ENCODE measurements at regions not wholly inside any gene's neighbourhood (a gene's known extent, or its start where the extent isn't known, plus 50 kb on each side); places are given as distances from the start of the nearest gene placed in this dataset.

- Histone ChIP-seq H3K4me3 (ENCODE audit: low read length) (no peak overlapping the region), H3K9me3 (ENCODE audit: control insufficient read depth in 2 of 3, low read length in 3 of 3) (no peaks in the 10 kb centered on the region), H3K27ac (ENCODE audit: low read depth, low read length) (no peak overlapping the region), H3K4me1 (ENCODE audit: control insufficient read depth in 2 of 2, insufficient read depth in 2 of 2, low read length in 2 of 2) (no peaks in the 10 kb centered on the region), H3K27me3 (ENCODE audit: control insufficient read depth in 2 of 2, insufficient read depth in 2 of 2, low read length in 2 of 2) (no peaks in the 10 kb centered on the region), H3K36me3 (ENCODE audit: control insufficient read depth in 2 of 3, insufficient read depth in 3 of 3, low read length in 3 of 3) (no peaks in the 10 kb centered on the region)
- no peak overlapping the region for H3K4me3 Mint-ChIP-seq
- intact Hi-C loops (cut with micrococcal nuclease): no loop called here
- DNase-seq (no peak), ATAC-seq (no peak)
- ChIA-PET CTCF (no interaction called here), POLR2A (no interaction called here)
- peaks cover 3 to 19% (median 9%) of the 10 kb centered on the region in 11 donors for H3K9me3 Mint-ChIP-seq
- peaks cover 0 to 5% (median 0%) of the 10 kb centered on the region in 5 donors for H3K27me3 Mint-ChIP-seq
- no peaks in the 10 kb centered on the region for H3K36me3 Mint-ChIP-seq
- H3K27ac Mint-ChIP-seq: no peak overlapping the region
- H3K4me1 Mint-ChIP-seq: no peaks in the 10 kb centered on the region
Measured at GRCh38 chr9:118583414-118583813, 785.8 kb downstream of the BRINP1 start.

- CTCF ChIA-PET: no interaction called here
- H3K27ac ChIP-seq (ENCODE audit: low read depth, low read length): no peak overlapping the region
- Mint-ChIP-seq H3K9me3 (peaks cover 3 to 19% (median 9%) of the 10 kb centered on the region in 11 donors), H3K27me3 (peaks cover 0 to 5% (median 0%) of the 10 kb centered on the region in 5 donors), H3K27ac (no peak overlapping the region), H3K36me3 (no peaks in the 10 kb centered on the region), H3K4me3 (no peak overlapping the region), H3K4me1 (no peaks in the 10 kb centered on the region)
- no peaks in the 10 kb centered on the region for H3K36me3 ChIP-seq (ENCODE audit: control insufficient read depth in 2 of 3, insufficient read depth in 3 of 3, low read length in 3 of 3)
- DNase-seq (no peak), ATAC-seq (no peak)
- POLR2A ChIA-PET: no interaction called here
- H3K9me3 ChIP-seq (ENCODE audit: control insufficient read depth in 2 of 3, low read length in 3 of 3): no peaks in the 10 kb centered on the region
- H3K4me3 ChIP-seq (ENCODE audit: low read length): no peak overlapping the region
- no peaks in the 10 kb centered on the region for H3K4me1 ChIP-seq (ENCODE audit: control insufficient read depth in 2 of 2, insufficient read depth in 2 of 2, low read length in 2 of 2)
- no peaks in the 10 kb centered on the region for H3K27me3 ChIP-seq (ENCODE audit: control insufficient read depth in 2 of 2, insufficient read depth in 2 of 2, low read length in 2 of 2)
- intact Hi-C loops (cut with micrococcal nuclease): no loop called here
Measured at GRCh38 chr9:118586978-118587377, 782.3 kb downstream of the BRINP1 start.

GRCh38 chr9:118594428-118594827 lies 774.8 kb downstream of the BRINP1 start:
- H3K27me3 ChIP-seq (ENCODE audit: control insufficient read depth in 2 of 2, insufficient read depth in 2 of 2, low read length in 2 of 2): no peaks in the 10 kb centered on the region
- H3K9me3 ChIP-seq (ENCODE audit: control insufficient read depth in 2 of 3, low read length in 3 of 3): no peaks in the 10 kb centered on the region
- H3K4me1 Mint-ChIP-seq: no peaks in the 10 kb centered on the region
- no peak overlapping the region for H3K27ac ChIP-seq (ENCODE audit: low read depth, low read length)
- intact Hi-C loops (cut with micrococcal nuclease): no loop called here
- no peaks in the 10 kb centered on the region for H3K36me3 ChIP-seq (ENCODE audit: control insufficient read depth in 2 of 3, insufficient read depth in 3 of 3, low read length in 3 of 3)
- no peak overlapping the region for H3K27ac Mint-ChIP-seq
- H3K4me3 Mint-ChIP-seq: no peak overlapping the region
- H3K27me3 Mint-ChIP-seq: no peaks in the 10 kb centered on the region
- H3K4me3 ChIP-seq (ENCODE audit: low read length): no peak overlapping the region
- ATAC-seq: no peak
- no peaks in the 10 kb centered on the region for H3K4me1 ChIP-seq (ENCODE audit: control insufficient read depth in 2 of 2, insufficient read depth in 2 of 2, low read length in 2 of 2)
- POLR2A ChIA-PET: no interaction called here
- CTCF ChIA-PET: no interaction called here
- peaks cover 0 to 19% (median 3%) of the 10 kb centered on the region in 11 donors for H3K9me3 Mint-ChIP-seq
- H3K36me3 Mint-ChIP-seq: no peaks in the 10 kb centered on the region
- DNase-seq: no peak

- Mint-ChIP-seq H3K36me3 (no peaks in the 10 kb centered on the region), H3K27ac (no peak overlapping the region), H3K27me3 (no peaks in the 10 kb centered on the region), H3K4me1 (no peaks in the 10 kb centered on the region), H3K4me3 (no peak overlapping the region), H3K9me3 (peaks cover 0 to 19% (median 4%) of the 10 kb centered on the region in 11 donors)
- intact Hi-C loops (cut with micrococcal nuclease): no loop called here
- ChIA-PET CTCF (no interaction called here), POLR2A (no interaction called here)
- H3K36me3 ChIP-seq (ENCODE audit: control insufficient read depth in 2 of 3, insufficient read depth in 3 of 3, low read length in 3 of 3): no peaks in the 10 kb centered on the region
- no peak overlapping the region for H3K27ac ChIP-seq (ENCODE audit: low read depth, low read length)
- H3K27me3 ChIP-seq (ENCODE audit: control insufficient read depth in 2 of 2, insufficient read depth in 2 of 2, low read length in 2 of 2): no peaks in the 10 kb centered on the region
- H3K9me3 ChIP-seq (ENCODE audit: control insufficient read depth in 2 of 3, low read length in 3 of 3): no peaks in the 10 kb centered on the region
- ATAC-seq (no peak), DNase-seq (no peak)
- no peaks in the 10 kb centered on the region for H3K4me1 ChIP-seq (ENCODE audit: control insufficient read depth in 2 of 2, insufficient read depth in 2 of 2, low read length in 2 of 2)
- H3K4me3 ChIP-seq (ENCODE audit: low read length): no peak overlapping the region
Measured at GRCh38 chr9:118595719-118596305, 773.4 kb downstream of the BRINP1 start.

GRCh38 chr9:118596374-118597015 lies 772.7 kb downstream of the BRINP1 start:
- Mint-ChIP-seq H3K27me3 (no peaks in the 10 kb centered on the region), H3K36me3 (no peaks in the 10 kb centered on the region), H3K4me1 (no peaks in the 10 kb centered on the region), H3K9me3 (peaks cover 0 to 19% (median 4%) of the 10 kb centered on the region in 11 donors), H3K27ac (no peak overlapping the region), H3K4me3 (no peak overlapping the region)
- ChIA-PET POLR2A (no interaction called here), CTCF (no interaction called here)
- H3K27me3 ChIP-seq (ENCODE audit: control insufficient read depth in 2 of 2, insufficient read depth in 2 of 2, low read length in 2 of 2): no peaks in the 10 kb centered on the region
- H3K4me1 ChIP-seq (ENCODE audit: control insufficient read depth in 2 of 2, insufficient read depth in 2 of 2, low read length in 2 of 2): no peaks in the 10 kb centered on the region
- H3K9me3 ChIP-seq (ENCODE audit: control insufficient read depth in 2 of 3, low read length in 3 of 3): no peaks in the 10 kb centered on the region
- ATAC-seq (no peak), DNase-seq (no peak)
- H3K27ac ChIP-seq (ENCODE audit: low read depth, low read length): no peak overlapping the region
- intact Hi-C loops (cut with micrococcal nuclease): no loop called here
- no peaks in the 10 kb centered on the region for H3K36me3 ChIP-seq (ENCODE audit: control insufficient read depth in 2 of 3, insufficient read depth in 3 of 3, low read length in 3 of 3)
- no peak overlapping the region for H3K4me3 ChIP-seq (ENCODE audit: low read length)

GRCh38 chr9:118606668-118607067 lies 762.6 kb downstream of the BRINP1 start:
- Mint-ChIP-seq H3K27ac (no peak overlapping the region), H3K4me1 (no peaks in the 10 kb centered on the region), H3K4me3 (no peak overlapping the region), H3K9me3 (peaks cover 0 to 5% (median 2%) of the 10 kb centered on the region in 11 donors), H3K27me3 (no peaks in the 10 kb centered on the region), H3K36me3 (no peaks in the 10 kb centered on the region)
- intact Hi-C loops (cut with micrococcal nuclease): no loop called here
- ChIA-PET POLR2A (no interaction called here), CTCF (no interaction called here)
- DNase-seq: no peak
- H3K4me1 ChIP-seq (ENCODE audit: control insufficient read depth in 2 of 2, insufficient read depth in 2 of 2, low read length in 2 of 2): no peaks in the 10 kb centered on the region
- H3K9me3 ChIP-seq (ENCODE audit: control insufficient read depth in 2 of 3, low read length in 3 of 3): no peaks in the 10 kb centered on the region
- H3K27me3 ChIP-seq (ENCODE audit: control insufficient read depth in 2 of 2, insufficient read depth in 2 of 2, low read length in 2 of 2): no peaks in the 10 kb centered on the region
- H3K4me3 ChIP-seq (ENCODE audit: low read length): no peak overlapping the region
- no peak for ATAC-seq
- no peaks in the 10 kb centered on the region for H3K36me3 ChIP-seq (ENCODE audit: control insufficient read depth in 2 of 3, insufficient read depth in 3 of 3, low read length in 3 of 3)
- no peak overlapping the region for H3K27ac ChIP-seq (ENCODE audit: low read depth, low read length)

- CTCF ChIA-PET: no interaction called here
- H3K9me3 ChIP-seq (ENCODE audit: control insufficient read depth in 2 of 3, low read length in 3 of 3): no peaks in the 10 kb centered on the region
- intact Hi-C loops (cut with micrococcal nuclease): no loop called here
- no peaks in the 10 kb centered on the region for H3K36me3 ChIP-seq (ENCODE audit: control insufficient read depth in 2 of 3, insufficient read depth in 3 of 3, low read length in 3 of 3)
- Mint-ChIP-seq H3K4me1 (no peaks in the 10 kb centered on the region), H3K36me3 (peaks cover 0 to 3% (median 0%) of the 10 kb centered on the region in 5 donors), H3K9me3 (peaks cover 0 to 9% (median 4%) of the 10 kb centered on the region in 11 donors), H3K4me3 (no peak overlapping the region), H3K27me3 (no peaks in the 10 kb centered on the region), H3K27ac (no peak overlapping the region)
- no peaks in the 10 kb centered on the region for H3K27me3 ChIP-seq (ENCODE audit: control insufficient read depth in 2 of 2, insufficient read depth in 2 of 2, low read length in 2 of 2)
- no peak for ATAC-seq
- no peak overlapping the region for H3K4me3 ChIP-seq (ENCODE audit: low read length)
- POLR2A ChIA-PET: no interaction called here
- no peaks in the 10 kb centered on the region for H3K4me1 ChIP-seq (ENCODE audit: control insufficient read depth in 2 of 2, insufficient read depth in 2 of 2, low read length in 2 of 2)
- DNase-seq: no peak
- H3K27ac ChIP-seq (ENCODE audit: low read depth, low read length): no peak overlapping the region
Measured at GRCh38 chr9:118609355-118610044, 759.7 kb downstream of the BRINP1 start.

All from naive thymus-derived CD4-positive, alpha-beta T cell (primary cell).